ENCODE measurements at regions not wholly inside any gene's neighbourhood (a gene's known extent, or its start where the extent isn't known, plus 50 kb on each side); places are given as distances from the start of the nearest gene placed in this dataset.

DNA sequence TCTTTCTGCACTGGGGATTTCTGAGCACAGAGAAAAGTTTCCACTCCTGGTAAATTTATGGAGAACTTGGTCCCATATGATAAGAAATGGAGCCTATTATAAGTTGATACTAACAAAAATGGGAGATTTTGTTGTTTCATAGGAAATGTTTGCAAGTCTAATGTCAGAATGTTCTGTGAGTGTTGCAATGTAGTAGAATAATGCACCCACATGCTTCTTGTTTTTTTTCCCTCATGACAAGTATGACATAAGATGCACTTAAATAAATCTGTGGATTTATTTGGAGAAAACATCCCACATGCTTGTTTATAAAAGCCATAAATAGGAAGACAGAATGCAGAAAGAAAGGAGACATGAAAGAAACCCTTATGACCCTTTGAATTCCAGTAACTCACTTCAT, 50.8 kb upstream of the KCNJ6 start:
- TF ChIP-seq, protein P1, sequence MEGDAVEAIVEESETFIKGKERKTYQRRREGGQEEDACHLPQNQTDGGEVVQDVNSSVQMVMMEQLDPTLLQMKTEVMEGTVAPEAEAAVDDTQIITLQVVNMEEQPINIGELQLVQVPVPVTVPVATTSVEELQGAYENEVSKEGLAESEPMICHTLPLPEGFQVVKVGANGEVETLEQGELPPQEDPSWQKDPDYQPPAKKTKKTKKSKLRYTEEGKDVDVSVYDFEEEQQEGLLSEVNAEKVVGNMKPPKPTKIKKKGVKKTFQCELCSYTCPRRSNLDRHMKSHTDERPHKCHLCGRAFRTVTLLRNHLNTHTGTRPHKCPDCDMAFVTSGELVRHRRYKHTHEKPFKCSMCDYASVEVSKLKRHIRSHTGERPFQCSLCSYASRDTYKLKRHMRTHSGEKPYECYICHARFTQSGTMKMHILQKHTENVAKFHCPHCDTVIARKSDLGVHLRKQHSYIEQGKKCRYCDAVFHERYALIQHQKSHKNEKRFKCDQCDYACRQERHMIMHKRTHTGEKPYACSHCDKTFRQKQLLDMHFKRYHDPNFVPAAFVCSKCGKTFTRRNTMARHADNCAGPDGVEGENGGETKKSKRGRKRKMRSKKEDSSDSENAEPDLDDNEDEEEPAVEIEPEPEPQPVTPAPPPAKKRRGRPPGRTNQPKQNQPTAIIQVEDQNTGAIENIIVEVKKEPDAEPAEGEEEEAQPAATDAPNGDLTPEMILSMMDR (IDR thresholded peaks at IDR 0.05), result no peak
- DNase-seq (ENCODE audit: low spot score), result no peak
- no peak for ATAC-seq (ENCODE audit: low FRiP score)

GRCh38 chr21:37968744-37969143, 52.5 kb upstream of the KCNJ6 start:
- DNase-seq (ENCODE audit: low spot score) (no peak), ATAC-seq (ENCODE audit: low FRiP score) (no peak)
- TF ChIP-seq, protein P1 (IDR thresholded peaks at IDR 0.05), result no peak

GRCh38 chr21:37970548-37970947, 54.3 kb upstream of the KCNJ6 start:
- TF ChIP-seq, protein P1 (IDR thresholded peaks at IDR 0.05), result no peak
- ATAC-seq (ENCODE audit: low FRiP score) (no peak), DNase-seq (ENCODE audit: low spot score) (no peak)

GRCh38 chr21:37971390-37971950, 55.2 kb upstream of the KCNJ6 start:
- TF ChIP-seq, protein P1 (IDR thresholded peaks at IDR 0.05), result no peak
- no peak for ATAC-seq (ENCODE audit: low FRiP score)
- DNase-seq (ENCODE audit: low spot score), result no peak

DNA sequence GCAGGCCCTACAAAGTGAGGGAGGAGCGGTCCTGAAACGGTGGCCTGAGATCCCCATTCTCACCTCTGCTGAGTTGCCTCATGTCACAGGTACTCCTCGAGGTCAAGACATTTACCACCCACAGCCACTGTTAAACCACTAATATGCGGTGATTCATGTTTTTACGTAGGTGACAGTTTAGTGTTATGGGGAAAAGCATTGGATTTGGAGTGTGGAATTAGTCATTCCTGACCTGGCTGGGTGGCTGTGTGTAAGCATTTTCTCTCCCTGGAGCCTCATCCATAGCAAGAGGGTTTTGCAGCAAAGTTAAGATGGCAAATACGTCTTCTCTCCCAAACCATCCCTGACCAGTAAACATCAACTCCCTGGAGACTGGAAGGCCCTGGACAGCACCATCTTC, 57.8 kb upstream of the KCNJ6 start:
- TF ChIP-seq, protein P1 (IDR thresholded peaks at IDR 0.05), result no peak
- no peak for DNase-seq (ENCODE audit: low spot score)
- no peak for ATAC-seq (ENCODE audit: low FRiP score)

- ATAC-seq (ENCODE audit: low FRiP score), result no peak
- TF ChIP-seq, protein P1 (IDR thresholded peaks at IDR 0.05), result no peak
- no peak for DNase-seq (ENCODE audit: low spot score)
Observed at GRCh38 chr21:37982496-37983318, 66.5 kb upstream of the KCNJ6 start.
